HFF-Myc (cell line): ENCODE measurements at regions not wholly inside any gene's neighbourhood (a gene's known extent, or its start where the extent isn't known, plus 50 kb on each side); places are given as distances from the start of the nearest gene placed in this dataset.

Experiments used
- DNase-seq: peaks from one replicate; pipeline ENCODE4 v3.0.0-alpha.2; 2011; ENCODE audit warnings: low read depth; ENCODE audit errors: extremely low read depth
- H3K4me3 ChIP-seq: replicated peaks from 2 replicates; pipeline ENCODE4 v1.5.1; 2011; ENCODE audit warnings: low read depth, mild to moderate bottlenecking, control low read depth, low read length
- CTCF ChIP-seq: IDR thresholded peaks from 2 replicates; pipeline ENCODE4 v1.5.1; 2012; ENCODE audit warnings: mild to moderate bottlenecking, low read depth, low read length, control low read depth; ENCODE audit errors: missing control alignments

GRCh38 chr14:25803386-25804018 is 753.6 kb upstream of the STXBP6 start:
- DNase-seq = no peak
- H3K4me3 ChIP-seq = no peak overlapping the region
- no peak for TF ChIP-seq CTCF

GRCh38 chr14:25800841-25801240 is 750.9 kb upstream of the STXBP6 start:
- no peak for TF ChIP-seq CTCF
- H3K4me3 ChIP-seq = no peak overlapping the region
- DNase-seq = no peak

- no peak overlapping the region for H3K4me3 ChIP-seq
- no peak for TF ChIP-seq CTCF
Measured at GRCh38 chr14:25788252-25788651, 738.3 kb upstream of the STXBP6 start.

GRCh38 chr14:25765909-25766308 is 716.0 kb upstream of the STXBP6 start:
- no peak for TF ChIP-seq CTCF
- no peak overlapping the region for H3K4me3 ChIP-seq
- no peak for DNase-seq

More at GRCh38 chr14:25788252-25788651, 738.3 kb upstream of the STXBP6 start:
- no peak for DNase-seq

GRCh38 chr14:25759920-25760655 is 710.1 kb upstream of the STXBP6 start:
- no peak for TF ChIP-seq CTCF
- DNase-seq = no peak
- H3K4me3 ChIP-seq = no peak overlapping the region

GRCh38 chr14:25759256-25759655 is 709.3 kb upstream of the STXBP6 start:
- no peak for DNase-seq
- no peak overlapping the region for H3K4me3 ChIP-seq
- TF ChIP-seq CTCF = no peak

- no peak for TF ChIP-seq CTCF
- DNase-seq = no peak
- no peak overlapping the region for H3K4me3 ChIP-seq
Measured at GRCh38 chr14:25757364-25757763, 707.4 kb upstream of the STXBP6 start.
